DND-41 (cell line): ENCODE measurements at regions not wholly inside any gene's neighbourhood (a gene's known extent, or its start where the extent isn't known, plus 50 kb on each side); places are given as distances from the start of the nearest gene placed in this dataset.

ENCODE experiments used
- CTCF ChIP-seq: IDR thresholded peaks from 2 replicates; pipeline ENCODE4 v1.5.1; 2012; ENCODE audit warnings: borderline replicate concordance, low read length, moderate library complexity, mild to moderate bottlenecking; ENCODE audit not compliant: poor library complexity, severe bottlenecking; ENCODE audit errors: extremely low read depth
- EZH2 ChIP-seq: IDR thresholded peaks from 3 replicates; pipeline ENCODE4 v1.6.1; 2012; ENCODE audit warnings: borderline replicate concordance, low read depth, mild to moderate bottlenecking, moderate library complexity, low read length, inconsistent platforms; ENCODE audit not compliant: severe bottlenecking

DNA sequence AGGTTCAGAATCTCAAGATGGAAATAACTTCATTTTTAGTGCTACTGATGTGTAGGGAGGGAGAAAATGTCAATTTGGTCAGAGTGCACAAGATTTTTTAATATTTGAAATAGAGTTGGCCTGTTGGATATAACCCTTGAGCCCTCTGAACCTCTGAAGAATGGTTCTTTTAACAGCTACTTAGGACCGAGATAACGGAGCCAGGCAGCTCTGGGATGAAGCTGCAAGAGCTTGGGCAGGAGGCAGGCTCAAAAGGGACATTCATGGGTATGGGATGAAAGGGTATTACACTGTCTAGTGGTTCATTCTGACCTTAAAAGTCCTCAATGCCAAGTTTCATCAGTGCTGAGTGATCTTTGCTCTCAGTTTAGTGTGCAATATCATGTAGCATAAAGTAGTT is 111.4 kb upstream of the CPHXL start:
- TF ChIP-seq EZH2 (no peak), CTCF (no peak)
